ENCODE measurements at regions not wholly inside any gene's neighbourhood (a gene's known extent, or its start where the extent isn't known, plus 50 kb on each side); places are given as distances from the start of the nearest gene placed in this dataset.

GRCh38 chr4:169849456-169849855 lies 91.7 kb upstream of the HPF1 start:
- TF ChIP-seq SIN3A (IDR thresholded peaks at IDR 0.05; ENCODE audit: borderline replicate concordance, insufficient read depth, low read depth, low read length) = no peak
- TF ChIP-seq, protein P1, sequence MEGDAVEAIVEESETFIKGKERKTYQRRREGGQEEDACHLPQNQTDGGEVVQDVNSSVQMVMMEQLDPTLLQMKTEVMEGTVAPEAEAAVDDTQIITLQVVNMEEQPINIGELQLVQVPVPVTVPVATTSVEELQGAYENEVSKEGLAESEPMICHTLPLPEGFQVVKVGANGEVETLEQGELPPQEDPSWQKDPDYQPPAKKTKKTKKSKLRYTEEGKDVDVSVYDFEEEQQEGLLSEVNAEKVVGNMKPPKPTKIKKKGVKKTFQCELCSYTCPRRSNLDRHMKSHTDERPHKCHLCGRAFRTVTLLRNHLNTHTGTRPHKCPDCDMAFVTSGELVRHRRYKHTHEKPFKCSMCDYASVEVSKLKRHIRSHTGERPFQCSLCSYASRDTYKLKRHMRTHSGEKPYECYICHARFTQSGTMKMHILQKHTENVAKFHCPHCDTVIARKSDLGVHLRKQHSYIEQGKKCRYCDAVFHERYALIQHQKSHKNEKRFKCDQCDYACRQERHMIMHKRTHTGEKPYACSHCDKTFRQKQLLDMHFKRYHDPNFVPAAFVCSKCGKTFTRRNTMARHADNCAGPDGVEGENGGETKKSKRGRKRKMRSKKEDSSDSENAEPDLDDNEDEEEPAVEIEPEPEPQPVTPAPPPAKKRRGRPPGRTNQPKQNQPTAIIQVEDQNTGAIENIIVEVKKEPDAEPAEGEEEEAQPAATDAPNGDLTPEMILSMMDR (IDR thresholded peaks at IDR 0.05) = no peak
- TF ChIP-seq REST (IDR thresholded peaks at IDR 0.05; ENCODE audit: insufficient read depth in 1 of 2, low read depth in 2 of 2, low read length in 1 of 2) = no peak
- no peak for TF ChIP-seq POLR2AphosphoS5 (IDR thresholded peaks at IDR 0.05; ENCODE audit: low read depth, low read length)
- no peak for TF ChIP-seq TCF7L2 (IDR thresholded peaks at IDR 0.05; ENCODE audit: low read depth, low read length)

All from Panc1 (cell line).